Forelimb muscle (tissue), 1 donor: ENCODE measurements at regions not wholly inside any gene's neighbourhood (a gene's known extent, or its start where the extent isn't known, plus 50 kb on each side); places are given as distances from the start of the nearest gene placed in this dataset.
"Not testable (repeated sequence)": the region's sequence is repeated elsewhere in the genome, so short reads cannot be mapped to it uniquely, and the experiment has no call there.

Experiments used
- DNase-seq: peaks from one replicate; pipeline ENCODE4 v3.0.0-alpha.2; 2013; ENCODE audit warnings: low read depth

GRCh38 chr1:229857585-229857984 lies 209.5 kb upstream of the GALNT2 start:
- DNase-seq: no peak

- no peak for DNase-seq
These were observed 208.0 kb upstream of the GALNT2 start for GRCh38 chr1:229859026-229859425.

GRCh38 chr1:229860926-229861325 lies 206.1 kb upstream of the GALNT2 start:
- DNase-seq: no peak

- peak; percentile 13 for DNase-seq
These were observed 204.8 kb upstream of the GALNT2 start for GRCh38 chr1:229862017-229862774.

- no peak for DNase-seq
These were observed 203.1 kb upstream of the GALNT2 start for GRCh38 chr1:229863651-229864545.

DNA sequence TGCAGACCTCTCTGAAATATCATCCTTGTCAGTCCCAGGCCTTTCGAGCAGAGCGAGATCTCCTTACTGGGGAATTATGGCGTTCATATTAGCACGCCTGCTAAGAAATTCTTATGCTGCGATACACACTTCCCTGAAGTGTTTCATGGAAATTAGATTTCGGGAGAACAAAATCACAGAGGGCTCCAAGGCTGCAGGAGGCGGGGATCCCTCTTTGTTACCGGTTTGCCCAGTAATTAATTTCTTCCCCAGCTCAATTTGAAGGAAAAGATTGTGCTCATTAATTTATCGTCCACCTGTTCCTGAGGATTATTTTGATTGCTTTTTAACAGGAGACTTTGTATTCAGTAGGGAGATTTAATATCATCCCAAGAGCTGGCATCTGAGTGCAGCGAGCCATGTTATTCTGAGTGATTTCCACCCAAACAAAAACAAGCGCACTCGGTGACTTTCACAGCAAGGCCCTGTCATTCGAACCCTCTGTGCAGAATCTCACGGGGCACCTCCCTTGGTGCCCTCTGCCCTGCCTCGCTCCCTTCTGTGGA lies 202.3 kb upstream of the GALNT2 start:
- DNase-seq: no peak

DNA sequence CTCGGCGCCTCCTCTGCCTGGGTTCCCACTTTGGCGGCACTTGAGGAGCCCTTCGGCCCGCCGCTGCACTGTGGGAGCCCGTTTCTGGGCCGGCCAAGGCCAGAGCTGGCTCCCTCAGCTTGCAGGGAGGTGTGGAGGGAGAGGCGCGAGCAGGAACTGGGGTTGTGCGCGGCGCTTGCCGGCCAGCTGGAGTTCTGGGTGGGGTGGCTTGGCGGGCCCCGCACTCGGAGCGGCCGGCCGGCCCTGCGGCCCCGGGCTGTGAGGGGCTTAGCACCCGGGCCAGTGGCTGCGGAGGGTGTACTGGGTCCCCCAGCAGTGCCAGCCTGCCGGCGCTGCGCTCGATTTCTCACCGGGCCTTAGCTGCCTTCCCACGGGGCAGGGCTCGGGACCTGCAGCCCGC lies 201.7 kb upstream of the GALNT2 start:
- not testable (repeated sequence) for DNase-seq

GRCh38 chr1:229867726-229868125 lies 199.3 kb upstream of the GALNT2 start:
- no peak for DNase-seq

DNA sequence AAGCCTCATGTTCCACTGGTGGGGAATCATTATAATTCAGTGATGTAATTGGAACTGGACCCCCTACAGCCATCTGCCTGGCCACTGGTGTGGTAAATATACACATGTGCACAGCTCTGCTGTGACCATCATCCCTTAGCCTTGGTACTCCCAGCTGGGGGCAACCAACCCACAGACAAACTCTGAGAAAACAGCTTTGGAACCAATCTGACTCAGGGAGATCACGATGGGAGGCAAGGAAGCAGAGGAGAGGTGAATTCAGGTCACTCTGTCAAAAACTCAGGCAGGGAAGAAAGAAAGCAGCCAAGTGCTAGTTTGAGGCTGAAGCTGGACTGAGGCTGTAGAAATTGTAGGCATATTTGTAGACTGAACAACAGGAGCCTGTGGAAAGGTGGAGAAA lies 197.8 kb upstream of the GALNT2 start:
- DNase-seq: no peak

GRCh38 chr1:229869687-229870086 lies 197.4 kb upstream of the GALNT2 start:
- no peak for DNase-seq

DNA sequence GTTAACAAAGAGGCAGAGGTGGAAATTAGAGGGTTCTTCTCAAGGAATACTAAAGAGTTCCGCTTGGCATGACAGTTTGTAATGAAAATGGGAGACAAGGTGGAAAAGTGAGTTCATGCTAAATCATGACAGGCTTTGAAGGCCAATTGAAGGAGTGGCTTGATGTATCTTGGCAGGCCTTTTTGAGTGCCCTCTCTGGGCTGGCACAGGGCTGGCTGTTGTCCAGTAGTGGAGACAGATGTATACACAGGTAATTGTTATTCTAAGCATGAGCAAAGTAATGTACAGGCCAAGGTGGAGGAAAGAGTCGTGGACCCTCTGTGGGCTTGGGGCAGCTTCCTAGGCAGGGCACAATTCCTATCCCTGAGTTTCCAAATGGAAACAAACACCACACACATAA lies 196.7 kb upstream of the GALNT2 start:
- no peak for DNase-seq

- no peak for DNase-seq
These were observed 195.9 kb upstream of the GALNT2 start for GRCh38 chr1:229871078-229871676.

DNA sequence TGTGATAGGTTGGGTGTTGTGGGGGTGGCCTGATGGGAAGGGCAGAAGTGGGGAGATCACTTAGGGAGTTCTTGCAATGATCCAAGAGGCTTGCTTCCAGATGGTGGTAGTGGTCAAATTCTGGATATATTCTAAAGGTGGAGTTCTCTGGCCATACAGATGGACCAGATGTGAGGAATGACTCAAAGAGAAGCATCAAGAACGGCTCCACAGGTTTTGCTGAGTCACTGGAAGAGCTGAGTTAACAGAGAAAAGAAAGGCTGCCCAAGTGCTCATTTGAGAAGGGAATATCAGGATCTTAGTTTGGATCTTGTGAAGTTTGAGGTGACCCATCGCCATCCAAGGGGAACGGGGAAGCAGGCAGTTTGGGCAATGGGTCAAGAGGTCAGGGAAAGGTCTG lies 192.9 kb upstream of the GALNT2 start:
- no peak for DNase-seq

GRCh38 chr1:229874609-229875008 lies 192.4 kb upstream of the GALNT2 start:
- DNase-seq: no peak

DNA sequence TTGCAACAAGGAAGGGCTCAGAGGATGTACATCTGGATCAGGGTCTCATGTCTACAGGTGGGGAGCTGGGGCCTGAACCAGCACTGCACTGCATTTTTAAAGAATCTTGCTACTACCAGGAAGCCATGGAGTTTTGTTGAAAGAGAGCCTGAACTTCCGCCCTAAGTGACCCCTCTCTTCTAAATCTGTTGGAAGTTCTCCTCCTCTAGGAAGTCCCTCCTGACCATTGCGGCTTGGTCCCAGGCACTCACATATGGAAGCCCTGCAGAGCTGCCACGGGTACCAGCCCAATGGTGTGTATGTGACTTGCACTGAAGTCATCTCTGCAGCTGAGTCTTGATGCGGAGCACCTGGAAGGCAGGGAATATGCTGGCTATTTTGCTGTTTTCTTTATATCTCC lies 192.0 kb upstream of the GALNT2 start:
- DNase-seq: no peak

GRCh38 chr1:229879746-229880145 lies 187.3 kb upstream of the GALNT2 start:
- DNase-seq: no peak

DNA sequence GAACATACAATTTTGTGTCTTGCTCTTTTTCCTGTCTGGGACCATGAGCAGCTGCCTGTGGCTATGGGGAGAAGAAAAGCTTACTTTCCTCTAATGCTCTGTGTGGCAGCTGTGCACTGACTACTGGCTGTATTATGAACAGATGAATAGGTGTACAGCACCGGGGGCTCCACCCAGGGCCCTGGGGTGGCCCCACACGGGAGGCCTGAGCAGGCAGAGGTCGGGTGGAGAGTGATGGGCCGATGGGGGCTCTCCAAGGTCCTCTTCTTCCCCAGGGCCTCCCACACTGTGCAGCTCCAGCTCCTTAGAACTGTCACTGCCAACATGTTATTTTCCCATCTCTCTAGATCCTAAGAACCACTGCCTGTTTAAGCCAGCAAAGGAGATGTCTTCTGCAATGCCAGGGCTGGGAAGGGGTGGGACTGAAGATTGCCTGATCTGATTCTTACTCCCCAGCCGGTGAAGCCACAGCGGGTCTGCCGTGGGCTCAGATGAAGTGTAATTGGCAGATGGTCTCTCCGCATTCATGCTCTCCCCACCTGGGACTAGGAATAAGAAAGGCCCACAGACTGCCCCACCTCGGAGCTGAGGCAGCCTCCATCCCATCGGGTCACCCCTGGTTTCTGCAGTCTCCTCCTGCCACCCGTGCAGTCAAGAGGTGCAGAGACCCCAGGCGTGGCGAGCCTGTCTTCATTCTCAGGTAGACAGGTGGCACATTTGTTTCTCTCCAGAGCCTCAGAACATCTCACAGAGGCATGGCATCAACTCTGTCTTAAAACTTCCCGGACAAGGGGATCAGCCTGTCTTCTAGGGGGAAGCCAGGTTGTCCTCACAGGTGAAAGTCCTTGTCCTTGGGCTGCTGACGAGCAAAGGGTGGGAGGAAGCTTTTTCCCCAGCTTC lies 186.5 kb upstream of the GALNT2 start:
- DNase-seq: no peak

- DNase-seq: no peak
These were observed 184.4 kb upstream of the GALNT2 start for GRCh38 chr1:229882621-229883020.

DNA sequence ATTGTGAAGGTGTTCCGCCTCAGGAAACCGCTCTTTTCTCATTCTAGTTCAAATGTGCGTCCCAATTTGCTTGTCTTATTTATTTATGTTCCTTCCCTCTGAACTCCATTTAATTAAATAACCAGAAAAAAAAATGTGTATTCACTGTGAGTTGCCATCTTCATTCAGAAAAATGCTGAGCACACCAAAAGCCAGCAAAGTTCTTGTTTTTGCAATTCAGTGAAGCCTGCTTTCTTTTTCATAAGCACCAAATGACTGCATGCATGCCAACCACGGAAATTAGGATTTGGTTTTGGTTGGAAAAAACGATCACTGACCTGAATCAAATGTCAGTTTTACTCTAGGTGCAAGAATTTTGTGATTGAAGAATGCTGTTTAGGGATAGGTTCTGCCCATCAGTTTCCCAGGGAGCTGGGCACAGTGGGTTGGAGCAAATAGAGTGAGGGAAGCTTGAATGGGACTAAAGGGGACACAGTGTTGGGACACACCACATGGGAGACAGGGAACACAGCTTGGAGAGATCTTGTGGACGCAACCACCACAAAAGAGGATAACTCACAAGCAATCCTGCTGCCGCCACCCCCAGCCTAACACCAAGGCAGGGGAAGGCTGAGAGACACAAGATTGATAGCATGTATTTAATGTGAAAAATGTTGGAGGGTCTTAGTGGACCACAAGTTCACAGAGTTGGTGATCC lies 183.4 kb upstream of the GALNT2 start:
- DNase-seq: no peak

DNA sequence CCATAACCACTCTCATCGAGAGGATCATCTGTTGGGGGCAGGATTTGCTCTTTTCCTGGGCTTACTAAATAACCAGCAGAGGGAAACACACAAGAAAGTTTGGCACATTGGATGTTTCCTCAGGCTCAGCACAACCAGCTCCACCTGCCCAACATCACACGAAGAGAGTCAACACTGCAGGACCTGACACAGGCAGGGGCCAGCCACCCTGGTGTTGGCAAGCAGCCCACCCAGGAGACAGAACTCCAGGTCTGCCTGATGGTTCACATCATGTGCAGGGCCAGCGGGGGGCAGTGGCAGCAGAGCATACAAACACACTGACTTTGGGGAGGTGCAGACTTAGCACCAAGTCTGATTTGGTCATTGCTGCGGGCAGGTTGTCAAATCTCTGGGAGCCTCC lies 182.3 kb upstream of the GALNT2 start:
- DNase-seq: no peak
